Stimulated activated CD8-positive, alpha-beta memory T cell treated with anti-CD3 and anti-CD28 coated beads, Interleukin-7, amount 100 ng/mL, for 48 hours (primary cell): ENCODE measurements at regions not wholly inside any gene's neighbourhood (a gene's known extent, or its start where the extent isn't known, plus 50 kb on each side); places are given as distances from the start of the nearest gene placed in this dataset.

Experiments used
- DNase-seq, 2 donors: peaks; one replicate each; pipeline ENCODE4 v3.0.0-alpha.2; 2020; ENCODE audit warnings: low read depth in 1 of 2; ENCODE audit errors: extremely low read depth in 1 of 2

- DNase-seq = no peak
These were observed 54.7 kb downstream of the GLUD2 start for GRCh38 chrX:121102101-121102500.

- no peak for DNase-seq
These were observed 56.0 kb downstream of the GLUD2 start for GRCh38 chrX:121103381-121103780.

- no peak for DNase-seq
These were observed 59.2 kb downstream of the GLUD2 start for GRCh38 chrX:121106484-121107235.

DNA sequence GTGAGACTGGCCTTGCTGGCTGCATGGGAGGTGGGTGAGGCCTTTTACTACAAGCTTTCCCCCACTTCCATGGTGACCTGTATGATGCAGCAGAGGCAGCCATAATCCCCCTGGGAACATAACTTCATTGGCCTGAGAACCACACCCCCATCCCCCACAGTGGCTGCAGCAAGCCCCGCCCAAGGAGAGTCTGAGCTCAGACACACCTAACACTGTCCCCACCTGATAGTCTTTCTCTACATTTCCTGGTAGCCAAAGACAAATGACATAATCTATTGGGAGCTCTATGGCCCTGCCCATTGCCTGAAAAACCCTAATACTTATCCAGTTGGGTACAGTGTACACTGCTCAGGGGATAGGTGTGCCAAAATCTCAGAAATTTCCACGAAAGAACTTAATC is 62.6 kb downstream of the GLUD2 start:
- no peak for DNase-seq

- DNase-seq = no peak
These were observed 63.1 kb downstream of the GLUD2 start for GRCh38 chrX:121110536-121110935.

- no peak for DNase-seq
These were observed 67.3 kb downstream of the GLUD2 start for GRCh38 chrX:121114691-121115090.

GRCh38 chrX:121120690-121121605 is 73.5 kb downstream of the GLUD2 start:
- no peak for DNase-seq

GRCh38 chrX:121122332-121122731 is 74.9 kb downstream of the GLUD2 start:
- DNase-seq = no peak

DNA sequence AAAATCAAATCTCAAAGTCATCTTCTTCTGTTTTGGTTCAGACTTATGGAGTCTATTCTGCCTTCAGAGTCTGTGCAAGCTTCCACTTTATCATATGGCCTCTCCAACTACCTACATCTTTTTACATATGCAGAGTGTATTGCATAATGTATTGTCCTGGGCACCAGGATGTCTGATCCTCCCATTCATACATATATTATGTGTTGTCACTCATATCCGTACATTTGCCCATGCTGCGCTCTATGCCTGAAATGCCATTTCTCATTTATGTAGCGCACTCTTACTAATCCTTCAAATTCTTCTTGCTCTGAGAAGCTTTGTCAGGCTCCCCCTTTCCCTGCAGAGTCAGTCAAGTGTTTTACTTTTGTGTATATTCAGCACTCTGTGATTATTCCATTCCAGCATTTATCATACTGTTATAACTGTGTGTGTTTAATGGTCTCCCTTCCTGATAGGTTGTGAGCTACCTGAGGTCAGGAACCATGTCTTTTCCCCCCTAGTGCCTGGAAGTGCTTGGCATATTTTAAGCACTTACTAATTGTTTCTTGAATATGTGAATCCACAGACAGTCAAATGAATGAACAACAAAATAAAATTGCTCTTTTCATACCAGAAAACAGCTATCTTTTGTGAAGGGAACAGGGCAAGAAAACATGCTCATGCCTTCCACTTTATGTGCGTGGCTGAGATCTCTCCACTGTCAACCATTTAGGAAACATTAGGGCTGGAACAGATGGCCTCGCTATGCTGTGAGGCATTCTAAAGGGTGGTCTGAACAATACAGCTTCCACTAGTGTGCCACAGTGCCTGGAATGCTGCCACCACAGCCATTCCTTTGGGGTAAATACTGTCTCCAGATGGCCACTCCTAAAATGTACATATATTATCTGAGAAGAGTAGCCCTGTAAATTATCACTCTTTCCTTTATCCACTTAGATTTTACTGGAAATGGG is 81.8 kb downstream of the GLUD2 start:
- no peak for DNase-seq

DNA sequence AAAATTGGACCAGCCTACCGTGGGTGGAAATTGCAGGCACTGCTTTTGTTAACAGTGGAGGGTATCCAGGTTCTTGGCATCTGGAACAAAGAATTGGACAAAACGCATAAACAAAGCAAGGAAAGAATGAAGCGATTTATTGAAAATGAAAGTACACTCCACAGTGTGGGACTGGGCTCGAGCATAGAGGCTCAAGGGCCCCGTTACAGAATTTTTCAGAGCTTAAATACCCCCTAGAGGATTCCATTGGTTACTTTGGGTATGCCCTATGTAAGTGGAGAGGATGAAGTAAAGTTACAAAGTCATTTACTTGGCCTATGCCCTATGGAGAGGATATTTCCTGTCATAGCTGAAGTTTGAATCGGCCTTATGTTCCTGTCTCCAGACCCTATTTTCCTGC is 85.3 kb downstream of the GLUD2 start:
- no peak for DNase-seq

GRCh38 chrX:121135488-121136207 is 88.2 kb downstream of the GLUD2 start:
- DNase-seq = no peak

- no peak for DNase-seq
These were observed 98.7 kb downstream of the GLUD2 start for GRCh38 chrX:121146059-121146628.

DNA sequence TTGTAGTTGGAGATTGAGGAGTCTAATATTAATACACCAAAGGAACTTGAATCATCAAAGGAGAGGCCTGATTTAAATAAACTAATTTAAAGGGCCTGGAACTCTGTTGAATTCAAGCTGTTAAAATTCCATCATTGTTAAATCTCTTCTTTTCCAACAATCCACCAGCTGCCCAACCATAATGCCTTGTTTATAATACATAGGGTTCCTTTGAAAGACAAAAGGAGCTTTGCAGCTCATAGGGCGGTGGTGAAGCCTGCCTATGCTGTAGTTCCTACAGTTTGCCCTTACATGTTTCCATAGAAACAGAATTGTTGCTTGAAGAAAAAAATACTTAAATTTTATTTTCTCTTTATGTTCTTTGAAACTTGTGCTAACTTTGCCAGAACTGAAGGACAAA is 102.8 kb downstream of the GLUD2 start:
- no peak for DNase-seq

GRCh38 chrX:121151293-121151692 is 103.9 kb downstream of the GLUD2 start:
- DNase-seq = no peak

GRCh38 chrX:121154858-121155404 is 107.5 kb downstream of the GLUD2 start:
- DNase-seq = no peak

DNA sequence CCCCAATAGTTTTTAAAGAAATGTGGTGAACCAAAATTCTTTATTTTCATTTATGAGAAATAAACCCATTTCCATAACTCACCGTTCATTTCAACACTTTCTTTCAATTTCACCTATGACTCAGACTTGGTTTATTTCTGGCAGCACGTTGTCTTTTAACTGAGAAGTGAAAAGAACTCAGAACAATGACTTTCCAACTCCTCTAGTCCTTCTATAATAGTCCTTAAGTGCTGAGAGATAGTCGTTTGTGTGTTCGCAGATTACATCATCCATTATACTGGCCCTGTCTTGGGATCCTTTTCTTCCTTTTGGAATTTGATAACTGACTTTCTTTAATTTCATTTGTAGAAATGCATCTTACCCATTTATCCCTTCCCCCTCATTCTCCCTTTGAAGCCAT is 113.6 kb downstream of the GLUD2 start:
- no peak for DNase-seq

- no peak for DNase-seq
These were observed 114.1 kb downstream of the GLUD2 start for GRCh38 chrX:121161501-121161933.

GRCh38 chrX:121163443-121163842 is 116.0 kb downstream of the GLUD2 start:
- DNase-seq = no peak

- DNase-seq = no peak
These were observed 118.5 kb downstream of the GLUD2 start for GRCh38 chrX:121165930-121166359.
